Gastrocnemius medialis (tissue), 4 donors: ENCODE measurements at regions not wholly inside any gene's neighbourhood (a gene's known extent, or its start where the extent isn't known, plus 50 kb on each side); places are given as distances from the start of the nearest gene placed in this dataset.

Experiments
- CTCF ChIP-seq, 5 experiments: fragments of 450-650 bp in 3 of 5; fragments of 200-600 bp in 2 of 5; sonication (generic) in 2 of 5; IDR thresholded peaks in 4 of 5; conservative IDR thresholded peaks in 1 of 5; 1 replicate in 4 of 5; 2 replicates in 1 of 5; pipeline ENCODE4 v1.5.1; 2016 to 2019; ENCODE audit warnings: antibody characterized with exemption in 5 of 5, mild to moderate bottlenecking in 3 of 5, moderate library complexity in 3 of 5
- POLR2A ChIP-seq, 2 donors: fragments of 450-650 bp; IDR thresholded peaks; one replicate each; pipeline ENCODE4 v1.6.1; 2017; ENCODE audit warnings: antibody characterized with exemption in 2 of 2, mild to moderate bottlenecking in 2 of 2, moderate library complexity in 2 of 2

- TF ChIP-seq CTCF (IDR thresholded peaks at IDR 0.05 in 4 of 5, conservative IDR thresholded peaks at IDR 0.05 in 1 of 5) (no peak), POLR2A (IDR thresholded peaks at IDR 0.05) (no peak)
Measured at GRCh38 chr9:106110483-106110882, 416.1 kb downstream of the TMEM38B start.
